Neural progenitor cell (in vitro differentiated cells): ENCODE measurements at regions not wholly inside any gene's neighbourhood (a gene's known extent, or its start where the extent isn't known, plus 50 kb on each side); places are given as distances from the start of the nearest gene placed in this dataset.
A peak's percentile ranks its signal among the peaks of the same experiment; 100 is the strongest.

Experiments
- DNase-seq: peaks from one replicate; pipeline ENCODE4 v3.0.0-alpha.2; 2016; ENCODE audit warnings: low spot score
- H2AFZ ChIP-seq: fragments of 200-600 bp; sonication (generic); replicated peaks from 2 replicates; pipeline ENCODE4 v1.6.1; 2016; ENCODE audit warnings: antibody characterized with exemption
- H3F3A ChIP-seq: fragments of 200-600 bp; sonication (generic); 2 replicates; pipeline ENCODE4 v1.6.1; 2016; ENCODE audit warnings: antibody characterized with exemption, low read depth
- H3K27ac ChIP-seq: fragments of 200-600 bp; sonication (generic); 2 replicates; pipeline ENCODE4 v1.5.1; 2016; ENCODE audit warnings: mild to moderate bottlenecking
- H3K27me3 ChIP-seq: fragments of 200-600 bp; sonication (generic); 2 replicates; pipeline ENCODE4 v1.6.1; 2016; ENCODE audit warnings: mild to moderate bottlenecking, moderate library complexity
- H3K36me3 ChIP-seq: fragments of 200-600 bp; sonication (generic); 2 replicates; pipeline ENCODE4 v1.5.1; 2016
- H3K4me1 ChIP-seq: fragments of 200-600 bp; sonication (generic); 2 replicates; pipeline ENCODE4 v1.6.1; 2016; ENCODE audit warnings: mixed run types
- H3K4me2 ChIP-seq: fragments of 200-600 bp; sonication (generic); 2 replicates; pipeline ENCODE4 v1.6.1; 2016
- H3K4me3 ChIP-seq: fragments of 200-600 bp; sonication (generic); 2 replicates; pipeline ENCODE4 v1.5.1; 2016
- H3K79me2 ChIP-seq: fragments of 200-600 bp; sonication (generic); 2 replicates; pipeline ENCODE4 v1.6.1; 2016; ENCODE audit warnings: low read depth
- H3K9ac ChIP-seq: fragments of 200-600 bp; sonication (generic); 2 replicates; pipeline ENCODE4 v1.6.1; 2016
- H3K9me3 ChIP-seq: fragments of 200-600 bp; sonication (generic); 2 replicates; pipeline ENCODE4 v1.5.1; 2016; ENCODE audit warnings: low read depth
- H4K20me1 ChIP-seq: fragments of 200-600 bp; sonication (generic); 2 replicates; pipeline ENCODE4 v1.6.1; 2016; ENCODE audit warnings: low read depth
- H3K27ac Mint-ChIP-seq: 3 replicates; pipeline ENCODE4 v1.8.0; 2021; ENCODE audit warnings: mixed read lengths
- H3K27me3 Mint-ChIP-seq: 2 replicates; pipeline ENCODE4 v1.8.0; 2022; ENCODE audit warnings: low read depth, mild to moderate bottlenecking, inconsistent platforms, moderate library complexity, mixed read lengths; ENCODE audit not compliant: insufficient read depth
- H3K36me3 Mint-ChIP-seq: 3 replicates; pipeline ENCODE4 v1.8.0; 2021; ENCODE audit warnings: mixed read lengths
- H3K4me1 Mint-ChIP-seq: 3 replicates; pipeline ENCODE4 v1.8.0; 2021; ENCODE audit warnings: mixed read lengths
- H3K4me3 Mint-ChIP-seq: 3 replicates; pipeline ENCODE4 v1.8.0; 2021; ENCODE audit warnings: mild to moderate bottlenecking, moderate library complexity, mixed read lengths
- H3K9me3 Mint-ChIP-seq: 3 replicates; pipeline ENCODE4 v1.8.0; 2020; ENCODE audit warnings: mixed read lengths
- CTCF ChIP-seq: fragments of 200-600 bp; sonication (generic); IDR thresholded peaks from 2 replicates; pipeline ENCODE4 v1.5.1; 2017; ENCODE audit warnings: antibody characterized with exemption, mild to moderate bottlenecking
- EZH2 ChIP-seq: fragments of 200-600 bp; sonication (generic); IDR thresholded peaks from 2 replicates; pipeline ENCODE4 v1.6.1; 2017; ENCODE audit warnings: antibody characterized with exemption, mild to moderate bottlenecking, moderate library complexity
- EZH2phosphoT487 ChIP-seq: fragments of 200-600 bp; sonication (generic); IDR thresholded peaks from 2 replicates; pipeline ENCODE4 v1.6.1; 2017; ENCODE audit warnings: antibody characterized with exemption

- TF ChIP-seq EZH2 (no peak), CTCF (no peak), EZH2phosphoT487 (no peak)
- no peaks in the 10 kb centered on the region for H3K9me3 ChIP-seq
- H3K4me3 ChIP-seq: no peak overlapping the region
- peaks cover 9% of the 10 kb centered on the region for H3K4me1 ChIP-seq
- no peaks in the 10 kb centered on the region for H3K79me2 ChIP-seq
- H2AFZ ChIP-seq: peak overlapping the region; percentile 65
- Mint-ChIP-seq H3K4me3 (no peak overlapping the region), H3K27me3 (no peaks in the 10 kb centered on the region), H3K4me1 (peaks cover 28% of the 10 kb centered on the region), H3K9me3 (peaks cover 3% of the 10 kb centered on the region), H3K36me3 (no peaks in the 10 kb centered on the region), H3K27ac (peak overlapping the region; percentile 75)
- H3K27me3 ChIP-seq: no peaks in the 10 kb centered on the region
- no peaks in the 10 kb centered on the region for H3K36me3 ChIP-seq
- H3K27ac ChIP-seq: no peak overlapping the region
- H3K9ac ChIP-seq: no peak overlapping the region
- no peak overlapping the region for H3K4me2 ChIP-seq
- peak; percentile 8 for DNase-seq
- H4K20me1 ChIP-seq: no peaks in the 10 kb centered on the region
- H3F3A ChIP-seq: no peaks in the 10 kb centered on the region
These were observed 544.7 kb upstream of the NDST4 start for GRCh38 chr4:115657991-115658650.

GRCh38 chr4:115655626-115656025, 542.2 kb upstream of the NDST4 start:
- H4K20me1 ChIP-seq: no peaks in the 10 kb centered on the region
- H3K27ac ChIP-seq: no peak overlapping the region
- no peaks in the 10 kb centered on the region for H3K36me3 ChIP-seq
- H3K9me3 ChIP-seq: no peaks in the 10 kb centered on the region
- H3K9ac ChIP-seq: no peak overlapping the region
- peaks cover 11% of the 10 kb centered on the region for H3K9me3 Mint-ChIP-seq
- H3K36me3 Mint-ChIP-seq: no peaks in the 10 kb centered on the region
- peaks cover 26% of the 10 kb centered on the region for H3K4me1 Mint-ChIP-seq
- H3K27me3 ChIP-seq: no peaks in the 10 kb centered on the region
- H3F3A ChIP-seq: no peaks in the 10 kb centered on the region
- no peak overlapping the region for H3K4me3 Mint-ChIP-seq
- no peaks in the 10 kb centered on the region for H3K79me2 ChIP-seq
- H2AFZ ChIP-seq: no peak overlapping the region
- no peak for DNase-seq
- TF ChIP-seq CTCF (no peak), EZH2 (no peak), EZH2phosphoT487 (no peak)
- H3K27ac Mint-ChIP-seq: no peak overlapping the region
- H3K4me2 ChIP-seq: no peak overlapping the region
- H3K27me3 Mint-ChIP-seq: no peaks in the 10 kb centered on the region
- no peak overlapping the region for H3K4me3 ChIP-seq
- peaks cover 9% of the 10 kb centered on the region for H3K4me1 ChIP-seq

GRCh38 chr4:115648786-115649185, 535.4 kb upstream of the NDST4 start:
- peaks cover 11% of the 10 kb centered on the region for H3K9me3 Mint-ChIP-seq
- no peaks in the 10 kb centered on the region for H3K36me3 ChIP-seq
- no peak for TF ChIP-seq EZH2
- TF ChIP-seq EZH2phosphoT487: no peak
- no peak for TF ChIP-seq CTCF

More at GRCh38 chr4:115648786-115649185, 535.4 kb upstream of the NDST4 start:
- Histone ChIP-seq H3K27ac (no peak overlapping the region), H3K9ac (no peak overlapping the region), H3K27me3 (no peaks in the 10 kb centered on the region), H3F3A (no peaks in the 10 kb centered on the region), H3K9me3 (no peaks in the 10 kb centered on the region), H2AFZ (peak overlapping the region; percentile 44), H3K4me3 (no peak overlapping the region), H4K20me1 (no peaks in the 10 kb centered on the region), H3K79me2 (no peaks in the 10 kb centered on the region), H3K4me2 (peak overlapping the region; percentile 14), H3K4me1 (peaks cover 13% of the 10 kb centered on the region)
- H3K36me3 Mint-ChIP-seq: no peaks in the 10 kb centered on the region
- no peak overlapping the region for H3K4me3 Mint-ChIP-seq
- no peak overlapping the region for H3K27ac Mint-ChIP-seq
- peak; percentile 55 for DNase-seq
- no peaks in the 10 kb centered on the region for H3K27me3 Mint-ChIP-seq
- peaks cover 4% of the 10 kb centered on the region for H3K4me1 Mint-ChIP-seq
